HG02973 (cell line): ENCODE measurements at regions not wholly inside any gene's neighbourhood (a gene's known extent, or its start where the extent isn't known, plus 50 kb on each side); places are given as distances from the start of the nearest gene placed in this dataset.
A peak's percentile ranks its signal among the peaks of the same experiment; 100 is the strongest.
"Not testable (repeated sequence)": the region's sequence is repeated elsewhere in the genome, so short reads cannot be mapped to it uniquely, and the experiment has no call there.

Experiments used
- ATAC-seq: cut with Tn5 transposase; IDR thresholded peaks from one replicate; pipeline ENCODE4 v1.9.1; 2021; ENCODE audit warnings: moderate library complexity; ENCODE audit not compliant: unreplicated experiment

DNA sequence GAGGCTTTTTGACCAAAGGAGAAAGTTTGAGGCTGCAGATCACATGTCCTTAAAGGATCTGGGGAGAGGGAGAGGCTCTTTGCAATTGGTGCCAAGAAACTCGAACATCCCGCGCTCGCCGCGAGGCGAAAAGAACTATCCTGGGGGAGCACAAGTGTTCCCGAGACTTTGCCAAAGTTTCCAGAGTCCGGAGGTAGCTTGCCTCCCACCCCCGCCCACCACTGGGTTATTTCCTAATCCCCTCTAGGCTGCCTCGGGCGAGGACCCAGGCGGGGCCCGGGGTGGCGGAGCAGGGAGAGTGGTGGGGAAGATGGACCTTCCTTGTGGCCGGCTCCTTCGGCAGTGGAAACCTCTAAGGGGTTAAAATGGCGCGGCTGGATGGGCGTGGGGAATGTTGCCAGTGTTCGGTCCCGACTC, 114.5 kb downstream of the KCNRG start:
- ATAC-seq: no peak

DNA sequence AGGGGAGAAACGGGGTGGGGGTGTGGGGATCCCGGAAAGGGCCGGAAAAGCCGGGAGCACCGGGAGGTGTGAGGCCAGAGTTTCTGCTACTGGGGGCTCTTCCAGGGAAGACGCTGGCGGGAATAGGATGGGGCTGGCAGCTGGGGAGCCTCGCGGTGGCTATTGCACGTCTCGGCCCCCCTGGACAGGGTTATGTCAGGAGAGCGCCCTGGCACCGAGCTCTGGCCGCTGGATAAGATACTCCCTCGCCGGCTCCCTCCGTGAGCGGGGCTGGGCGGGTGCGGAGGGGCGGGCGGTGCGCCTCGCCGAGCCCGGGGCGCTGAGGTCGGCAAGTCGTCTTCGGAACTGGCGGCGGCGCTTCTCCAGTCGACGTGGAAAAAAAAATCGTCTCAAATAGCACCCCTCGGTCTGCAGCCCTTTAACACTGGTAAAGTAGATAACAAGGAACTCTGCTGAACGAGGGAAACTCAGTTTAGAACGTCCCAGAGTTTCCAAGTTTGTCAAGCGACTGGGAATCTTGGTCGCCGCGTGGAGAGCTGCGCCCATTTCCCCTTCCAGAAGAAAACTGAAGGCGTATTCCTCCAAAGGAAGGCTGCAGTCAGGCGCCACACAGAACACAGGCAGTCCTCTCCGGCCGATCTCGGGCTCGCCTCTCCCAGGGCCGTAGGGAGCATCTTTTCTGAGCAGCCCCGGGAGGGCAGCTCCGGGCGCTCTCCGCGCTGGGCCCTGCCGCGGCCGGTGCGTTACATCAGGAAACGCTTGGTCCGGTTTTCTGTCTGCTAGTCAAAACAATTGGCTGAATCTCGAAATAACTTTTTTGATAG, 115.1 kb downstream of the KCNRG start:
- peak; percentile 7 for ATAC-seq

DNA sequence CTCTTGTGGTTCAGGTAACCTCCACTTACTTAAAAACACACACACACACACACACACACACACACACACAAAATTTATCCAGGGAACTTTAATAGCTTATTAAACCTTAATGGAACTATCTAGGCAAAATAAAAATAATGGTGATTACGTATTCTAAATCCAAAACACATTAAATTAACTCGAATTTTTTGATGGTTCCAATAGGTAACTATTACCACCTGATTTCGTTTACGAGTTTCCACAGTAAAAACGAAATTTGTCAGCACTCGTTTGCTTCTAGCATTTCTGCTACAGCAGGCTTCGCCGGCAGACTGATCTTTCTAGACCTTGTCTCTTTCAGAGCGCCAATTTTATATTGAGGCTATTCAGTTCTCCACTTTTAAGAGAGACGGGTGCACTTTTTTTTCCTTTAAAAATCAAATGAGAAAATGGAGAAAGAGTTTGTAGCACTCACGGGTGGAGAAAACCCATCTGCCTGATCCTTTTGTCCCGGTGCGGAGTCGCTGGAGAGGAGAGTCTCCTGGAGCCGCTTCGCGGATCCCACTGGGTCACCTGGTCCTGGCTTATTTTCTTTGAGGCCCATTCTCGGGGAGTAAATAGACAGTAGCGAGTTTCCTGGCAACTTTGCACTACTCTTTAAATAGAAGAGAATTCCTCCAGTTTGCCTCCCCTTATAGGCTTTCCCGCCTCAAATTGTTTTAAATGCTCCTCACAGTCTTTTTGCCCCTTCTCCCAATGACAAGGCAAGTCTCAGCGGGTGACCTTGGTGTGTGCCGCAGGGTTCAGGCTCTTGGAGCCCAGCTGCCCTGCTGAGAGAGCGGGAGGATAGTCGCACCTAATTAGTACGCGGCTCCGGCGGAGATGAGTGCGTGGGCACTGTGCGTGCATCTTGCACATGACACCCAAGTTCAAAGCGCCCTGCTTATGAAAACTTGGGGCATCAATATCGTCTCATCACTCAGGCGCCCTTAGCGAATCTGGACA, 117.0 kb downstream of the KCNRG start:
- ATAC-seq: no peak

DNA sequence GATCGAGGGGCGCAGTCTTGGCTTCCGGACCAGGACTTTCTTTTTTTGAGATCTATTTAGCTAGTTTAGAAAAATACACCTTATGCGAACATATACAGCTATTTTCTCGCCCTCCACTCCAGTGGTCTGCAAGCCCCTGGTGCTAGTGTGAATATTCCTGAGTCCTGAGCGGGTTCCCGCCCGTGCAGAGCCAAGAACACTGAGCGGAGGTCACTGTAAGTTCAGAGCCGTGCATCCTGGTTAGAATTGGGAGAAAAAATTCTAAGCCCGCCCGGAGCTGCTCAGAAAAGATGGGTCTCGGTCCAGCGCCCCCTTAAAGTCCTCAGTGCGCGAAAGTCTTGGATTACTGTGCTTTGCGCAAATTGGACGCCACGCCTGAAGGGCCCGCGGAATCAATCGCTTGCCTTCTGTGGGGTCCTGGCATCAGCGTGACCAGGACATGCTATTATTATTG, 117.7 kb downstream of the KCNRG start:
- ATAC-seq: no peak

DNA sequence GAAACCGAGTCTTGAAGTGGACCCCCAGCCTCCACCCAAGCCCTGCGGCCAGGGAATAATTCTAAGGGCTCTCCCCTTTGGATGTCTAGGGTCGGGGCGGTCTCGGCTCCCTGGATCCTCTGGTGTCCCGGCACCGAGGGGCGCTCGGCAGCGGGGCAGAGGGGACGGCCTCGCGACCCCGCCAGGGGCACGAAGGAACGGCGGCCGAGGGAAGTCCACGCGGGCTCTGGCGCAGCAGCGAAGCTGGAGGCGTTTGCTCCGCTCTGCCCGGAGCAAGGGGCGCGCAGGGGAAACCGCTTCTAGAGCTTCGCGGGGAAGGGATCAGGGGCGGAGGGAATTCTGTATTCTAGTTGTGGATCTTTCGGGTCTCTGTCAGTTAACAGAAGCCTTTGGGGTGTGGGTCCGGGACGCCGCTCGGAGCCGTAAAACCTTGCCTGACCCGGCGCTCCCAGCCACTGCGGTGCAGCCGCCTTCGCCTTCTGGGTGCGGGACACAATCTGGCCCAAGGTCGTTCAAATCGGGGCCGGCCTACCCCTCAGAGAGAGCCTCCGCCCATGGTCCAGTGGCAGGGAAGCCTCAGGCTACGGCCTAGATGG, 118.2 kb downstream of the KCNRG start:
- ATAC-seq: no peak

DNA sequence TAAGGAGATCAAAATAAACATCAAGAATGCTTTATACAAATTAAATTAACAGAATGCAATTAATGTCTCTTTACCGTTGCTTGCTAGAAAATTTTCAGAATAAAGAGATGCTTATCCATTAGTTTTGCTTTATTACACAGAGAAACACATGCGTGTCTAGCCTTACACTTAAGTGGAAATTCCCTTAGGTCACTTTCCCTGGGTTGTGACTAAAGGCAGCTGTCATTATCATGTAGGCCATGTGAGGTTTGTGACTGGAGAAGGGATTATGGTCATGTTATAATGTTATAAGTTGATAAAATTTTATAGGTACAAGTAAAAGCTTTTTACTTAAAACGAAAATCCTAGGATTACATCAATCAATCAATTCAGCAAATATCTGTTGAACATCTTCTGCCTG, 121.0 kb downstream of the KCNRG start:
- ATAC-seq: no peak

DNA sequence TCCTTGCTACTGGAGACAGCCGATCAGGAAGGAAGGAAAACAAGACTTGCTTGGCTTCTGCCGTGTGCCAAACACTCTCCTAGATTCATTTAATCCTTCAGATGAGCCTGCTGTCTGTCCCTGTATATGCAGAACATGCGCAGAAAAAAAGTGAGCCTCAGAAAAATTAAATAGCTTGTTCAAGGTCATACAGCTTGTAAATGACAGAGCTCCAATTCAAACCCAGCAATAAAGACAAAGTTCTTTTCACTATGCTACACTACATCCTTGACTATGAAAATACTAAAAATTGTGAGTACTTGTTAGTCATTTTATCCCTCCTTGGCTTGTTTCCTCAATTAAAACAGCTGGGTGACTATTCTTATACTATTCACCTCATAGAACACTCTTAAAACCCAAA, 121.4 kb downstream of the KCNRG start:
- ATAC-seq: no peak

DNA sequence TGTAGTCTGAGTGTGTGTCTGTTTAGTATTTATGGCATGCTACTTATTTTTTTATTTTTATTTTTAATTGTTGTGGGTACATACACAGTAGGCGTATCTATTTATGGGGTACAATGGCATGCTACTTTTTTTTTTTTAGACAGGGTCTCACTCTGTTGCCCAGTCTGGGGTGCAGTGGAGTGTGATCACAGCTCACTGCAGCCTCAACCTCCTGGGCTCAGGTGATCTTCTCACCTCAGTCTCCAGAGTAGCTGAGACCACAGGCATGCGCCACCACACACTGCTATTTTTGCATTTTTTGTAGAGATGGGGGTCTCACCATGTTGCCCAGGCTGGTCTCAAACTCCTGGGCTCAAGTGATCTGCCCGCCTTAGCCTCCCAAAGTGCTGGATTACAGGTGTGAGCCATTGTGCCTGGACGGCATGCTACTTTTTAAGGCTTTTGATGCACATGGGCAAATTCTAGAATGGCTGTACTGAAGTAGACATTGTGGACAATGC, 124.2 kb downstream of the KCNRG start:
- not testable (repeated sequence) for ATAC-seq

DNA sequence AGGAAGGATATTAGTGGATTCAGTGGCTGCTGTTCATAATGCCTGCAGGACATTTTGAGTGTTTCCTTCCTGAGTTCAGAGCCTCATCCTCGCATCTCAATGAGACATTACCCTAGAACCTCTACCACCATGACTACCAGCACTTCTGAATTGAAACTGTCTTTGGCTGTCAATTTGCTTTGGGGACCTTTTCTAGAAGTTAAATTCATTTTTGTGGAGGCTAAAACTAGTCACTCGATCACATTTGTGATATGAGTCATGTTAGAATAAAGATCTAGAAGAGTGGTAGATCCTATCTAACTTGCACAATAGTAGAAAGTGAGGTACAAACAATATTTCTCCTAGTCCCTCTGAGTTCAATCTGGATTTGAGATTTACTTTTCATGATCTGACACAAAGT, 124.9 kb downstream of the KCNRG start:
- no peak for ATAC-seq

DNA sequence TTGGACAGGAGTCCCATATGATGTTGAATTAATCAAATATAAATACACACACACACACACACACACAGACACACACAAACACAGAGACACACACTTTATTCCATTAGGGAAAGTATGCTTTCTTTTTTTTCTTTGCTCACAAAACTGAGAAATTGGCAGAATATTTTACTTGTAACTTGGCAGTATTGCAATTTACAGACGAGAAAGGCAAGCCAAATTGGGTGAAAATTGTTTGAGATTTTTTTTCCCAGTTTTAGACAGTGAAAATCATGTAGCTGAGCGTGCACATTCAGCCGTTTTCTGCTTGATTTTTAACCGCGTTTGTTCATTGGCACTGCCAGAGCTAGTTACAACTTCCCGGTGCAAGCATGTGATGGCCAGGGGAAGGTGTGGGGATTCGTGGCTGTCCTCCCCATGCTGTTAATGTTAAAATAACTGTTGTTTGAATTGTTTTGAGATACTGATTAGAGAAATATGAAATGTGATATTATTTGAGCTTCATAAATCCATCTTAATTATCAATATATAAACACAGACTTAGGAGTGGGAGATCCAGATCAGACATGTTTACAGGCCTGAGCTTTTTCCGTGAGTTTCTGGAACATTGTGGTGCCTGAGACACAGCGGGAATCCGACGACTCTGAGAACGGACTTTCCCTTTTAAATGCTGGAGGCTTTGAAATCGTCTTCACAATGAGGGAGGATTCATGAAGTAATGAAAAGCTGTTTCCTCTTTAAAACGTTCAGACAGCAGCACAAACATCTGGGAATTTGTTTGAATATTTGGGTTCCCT, 125.5 kb downstream of the KCNRG start:
- no peak for ATAC-seq

DNA sequence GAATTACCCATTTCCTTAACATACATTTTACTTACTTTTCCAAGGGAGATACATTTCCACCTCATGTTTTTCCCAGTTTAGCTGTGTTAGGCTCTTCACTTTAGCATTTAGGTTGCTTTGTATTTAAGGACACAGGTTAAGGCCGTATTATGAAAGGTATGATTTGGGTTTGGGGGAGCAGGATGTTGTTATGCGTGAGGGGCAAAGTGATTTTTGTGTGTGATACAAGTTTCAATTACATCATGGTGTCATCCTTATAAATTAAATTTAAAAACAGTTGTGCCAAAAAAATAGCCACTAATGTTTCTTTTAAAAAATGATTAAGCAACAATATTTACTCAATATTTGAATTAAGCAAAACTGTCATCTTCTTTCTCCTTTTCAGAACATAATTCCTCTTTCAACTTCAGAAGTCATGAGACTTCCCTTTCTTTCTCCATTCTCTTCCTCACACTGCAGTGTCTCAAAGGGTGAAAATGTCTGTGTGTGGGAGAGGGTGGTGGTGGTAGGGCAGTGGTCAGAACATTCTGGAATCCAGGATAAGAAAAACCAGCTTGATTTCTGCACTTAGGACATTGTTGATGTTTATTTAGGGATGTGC, 126.2 kb downstream of the KCNRG start:
- no peak for ATAC-seq

DNA sequence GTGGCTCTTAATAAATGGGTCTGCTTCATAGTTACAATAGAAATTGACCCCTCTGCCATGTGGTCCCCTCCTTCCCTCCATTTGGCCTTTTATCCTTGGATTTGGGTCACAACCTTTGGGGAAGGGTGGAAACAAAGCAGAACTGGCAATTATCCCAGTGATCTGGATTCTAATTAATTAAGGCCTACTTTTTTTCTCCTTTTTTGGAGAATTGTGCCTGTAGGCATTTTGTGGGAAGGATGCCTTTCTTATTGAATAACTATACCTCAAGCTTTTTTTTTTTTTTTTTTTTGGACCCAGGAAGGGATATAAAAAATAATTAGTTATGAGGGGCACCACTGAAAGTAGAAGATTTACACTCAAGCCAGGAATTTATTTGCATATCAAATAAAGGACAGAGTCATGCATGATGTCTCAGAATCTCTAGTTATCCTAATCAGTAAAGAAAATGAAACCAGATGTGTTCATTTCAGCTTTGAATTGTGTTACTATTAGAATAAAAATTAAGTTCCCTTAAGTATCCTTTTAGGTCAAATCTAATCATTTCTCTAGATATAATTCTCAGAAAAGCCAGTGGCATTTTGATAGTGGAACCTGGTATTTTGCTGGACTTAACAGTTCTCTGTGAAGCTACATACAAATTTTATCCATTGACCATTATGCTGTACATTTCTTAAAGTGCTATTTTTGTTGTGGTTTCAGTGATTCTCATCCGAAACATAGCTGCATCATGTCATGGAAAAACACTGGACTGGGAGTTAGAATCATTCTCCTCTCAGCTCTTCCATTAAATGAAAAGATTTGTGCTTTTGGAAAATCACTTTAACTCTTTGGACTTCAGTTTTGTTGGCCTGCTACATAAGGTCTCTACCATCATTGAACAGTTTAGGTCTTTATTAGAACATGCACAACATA, 129.3 kb downstream of the KCNRG start:
- no peak for ATAC-seq

DNA sequence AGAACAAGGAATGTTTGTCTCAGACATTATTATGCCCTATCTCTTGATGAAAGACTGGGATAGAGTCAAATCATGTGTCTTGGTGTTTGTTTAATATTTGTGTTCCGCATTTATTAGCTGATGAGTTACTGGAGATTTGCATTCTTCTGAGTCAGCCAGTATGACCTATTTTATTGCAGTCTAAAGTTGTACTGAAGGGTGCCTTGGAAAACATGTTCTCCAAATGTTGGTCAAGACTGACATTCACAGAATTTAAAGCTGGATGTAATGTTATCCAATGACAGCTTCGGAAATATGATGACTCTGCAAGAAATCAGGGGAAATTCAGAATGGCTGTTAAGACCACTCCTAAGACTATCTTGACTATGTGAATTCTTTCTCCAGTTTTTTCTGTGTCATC, 134.0 kb downstream of the KCNRG start:
- no peak for ATAC-seq

DNA sequence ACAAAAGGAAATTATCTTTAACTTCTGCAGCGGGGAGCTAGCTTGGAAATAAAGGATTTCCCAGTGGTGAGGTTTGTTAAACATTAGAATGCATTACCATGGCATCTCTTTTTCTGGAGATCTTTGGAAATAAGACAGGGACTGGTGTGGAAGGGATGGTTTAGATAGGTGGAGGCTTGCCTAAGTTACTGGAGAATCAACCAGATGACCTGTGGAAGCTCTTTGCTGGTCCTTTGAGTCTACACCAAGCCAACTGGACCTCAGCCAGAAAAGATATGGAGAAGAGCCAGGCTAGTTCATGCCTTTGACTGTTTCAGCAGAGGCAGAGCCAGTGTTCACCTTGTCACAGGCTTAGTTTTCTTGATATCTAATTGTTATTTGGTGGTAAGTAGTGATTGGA, 134.7 kb downstream of the KCNRG start:
- no peak for ATAC-seq

DNA sequence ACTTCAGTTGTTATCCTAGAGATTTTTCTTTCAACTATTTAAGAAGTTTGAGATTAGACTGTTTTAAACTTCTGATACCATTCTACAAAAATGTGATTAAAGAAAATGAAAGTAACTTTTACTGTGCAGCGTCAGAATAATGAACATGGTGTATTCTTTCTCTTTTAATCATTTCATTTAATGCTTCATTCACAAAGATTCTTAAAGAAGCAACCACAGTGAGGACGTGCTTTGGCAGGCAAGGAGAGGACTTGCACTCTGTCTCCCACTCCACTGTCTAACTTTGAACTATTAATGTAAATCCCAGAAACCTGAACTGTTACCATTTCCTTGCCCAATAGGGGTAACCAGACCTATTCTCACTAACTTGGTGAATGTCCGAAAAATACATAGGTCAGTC, 137.0 kb downstream of the KCNRG start:
- ATAC-seq: no peak

DNA sequence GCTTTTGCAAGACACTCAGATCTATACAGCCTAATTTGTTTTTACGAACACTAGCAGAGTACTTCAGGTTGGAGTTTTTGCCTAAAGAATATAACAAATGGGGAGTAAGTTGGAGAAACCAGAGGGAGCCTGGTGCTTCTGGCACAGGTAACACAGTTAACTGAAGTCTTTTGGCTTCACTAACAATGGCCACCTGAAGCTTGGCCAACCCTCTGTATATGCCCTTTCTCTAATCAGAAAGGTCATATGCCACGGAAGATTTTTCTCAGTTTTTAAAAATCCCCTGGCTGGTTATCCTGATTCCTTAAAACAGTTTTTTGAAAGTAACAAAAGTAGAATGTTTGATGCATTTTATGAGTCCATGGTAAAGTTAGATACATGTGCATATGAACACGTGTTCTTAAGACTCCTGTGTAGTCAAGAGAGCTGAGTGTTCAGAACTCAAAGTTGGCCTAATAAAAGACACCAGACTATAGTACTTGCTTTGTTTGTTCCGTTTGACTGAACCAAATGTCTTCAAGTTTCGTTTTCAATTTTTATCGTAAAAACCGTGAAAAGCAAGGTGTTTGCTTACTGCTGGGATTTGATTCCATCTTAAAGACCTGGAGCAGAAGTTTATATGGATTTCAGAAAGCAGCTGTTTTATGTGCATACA, 137.5 kb downstream of the KCNRG start:
- ATAC-seq: no peak

DNA sequence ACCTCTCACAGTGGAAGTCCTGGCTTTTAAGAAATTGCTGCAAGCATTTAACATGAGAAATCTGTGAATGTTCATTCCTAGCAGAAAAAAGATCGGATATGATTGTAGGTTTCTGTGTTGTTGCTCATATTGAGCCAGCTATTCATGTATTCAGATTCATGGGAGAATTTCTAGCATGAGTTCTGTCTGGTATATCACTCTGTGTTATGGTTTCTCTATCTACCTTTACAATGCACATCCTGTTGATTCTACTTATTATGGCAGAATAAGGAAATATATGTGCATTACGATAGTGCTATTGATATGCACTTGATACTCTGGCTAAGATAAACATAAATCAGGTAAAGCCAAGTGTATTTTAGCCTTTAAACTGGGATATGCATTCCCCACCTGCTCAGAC, 138.2 kb downstream of the KCNRG start:
- ATAC-seq: no peak

DNA sequence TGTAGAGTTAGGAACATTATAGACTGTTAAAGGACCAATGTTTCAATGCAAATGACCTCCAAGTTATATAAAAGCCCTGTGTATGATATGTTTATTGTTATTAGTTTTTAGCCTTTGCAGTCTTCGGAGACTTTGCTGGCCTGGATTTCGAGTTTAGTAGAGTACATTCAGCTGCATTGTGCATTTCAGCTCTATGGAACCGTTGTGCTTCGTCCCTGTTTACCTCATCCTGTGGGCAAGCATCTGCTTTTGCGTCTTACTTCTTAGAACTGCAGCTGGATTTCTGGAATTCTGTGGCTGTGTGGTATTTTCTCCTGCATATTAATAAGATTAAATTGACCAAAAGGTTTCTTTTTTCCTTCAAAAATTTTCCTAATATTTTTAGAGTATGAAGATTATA, 138.6 kb downstream of the KCNRG start:
- ATAC-seq: no peak

DNA sequence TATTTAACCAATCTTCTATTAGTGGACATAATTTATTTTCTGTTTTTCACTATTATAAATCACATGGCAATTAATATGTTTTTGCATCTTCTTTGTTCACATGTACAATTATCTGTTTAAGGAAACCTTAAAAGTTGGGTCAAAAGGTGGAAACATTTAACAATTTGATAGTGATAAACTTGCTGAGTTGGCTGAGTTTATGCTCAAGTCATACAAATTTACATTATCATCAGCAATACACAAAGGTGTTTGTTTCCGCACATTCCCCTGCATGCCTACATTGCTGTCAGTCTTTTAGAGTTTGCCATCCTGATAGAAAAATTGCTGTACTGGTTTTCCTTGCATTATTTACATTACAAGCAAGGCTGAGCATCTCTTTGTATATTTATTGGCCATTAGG, 139.5 kb downstream of the KCNRG start:
- no peak for ATAC-seq
